Stimulated activated CD4-positive, alpha-beta T cell treated with anti-CD3 and anti-CD28 coated beads, TNF-alpha, amount 100 ng/mL, for 4 hours (primary cell): ENCODE measurements at regions not wholly inside any gene's neighbourhood (a gene's known extent, or its start where the extent isn't known, plus 50 kb on each side); places are given as distances from the start of the nearest gene placed in this dataset.
"Not testable (repeated sequence)": the region's sequence is repeated elsewhere in the genome, so short reads cannot be mapped to it uniquely, and the experiment has no call there.

Source experiments
- DNase-seq, 3 experiments: peaks; one replicate each; pipeline ENCODE4 v3.0.0-alpha.2; 2020; ENCODE audit warnings: low read depth in 3 of 3

- no peak for DNase-seq
These were observed 663.1 kb upstream of the MARCKS start for GRCh38 chr6:113194090-113194489.

DNA sequence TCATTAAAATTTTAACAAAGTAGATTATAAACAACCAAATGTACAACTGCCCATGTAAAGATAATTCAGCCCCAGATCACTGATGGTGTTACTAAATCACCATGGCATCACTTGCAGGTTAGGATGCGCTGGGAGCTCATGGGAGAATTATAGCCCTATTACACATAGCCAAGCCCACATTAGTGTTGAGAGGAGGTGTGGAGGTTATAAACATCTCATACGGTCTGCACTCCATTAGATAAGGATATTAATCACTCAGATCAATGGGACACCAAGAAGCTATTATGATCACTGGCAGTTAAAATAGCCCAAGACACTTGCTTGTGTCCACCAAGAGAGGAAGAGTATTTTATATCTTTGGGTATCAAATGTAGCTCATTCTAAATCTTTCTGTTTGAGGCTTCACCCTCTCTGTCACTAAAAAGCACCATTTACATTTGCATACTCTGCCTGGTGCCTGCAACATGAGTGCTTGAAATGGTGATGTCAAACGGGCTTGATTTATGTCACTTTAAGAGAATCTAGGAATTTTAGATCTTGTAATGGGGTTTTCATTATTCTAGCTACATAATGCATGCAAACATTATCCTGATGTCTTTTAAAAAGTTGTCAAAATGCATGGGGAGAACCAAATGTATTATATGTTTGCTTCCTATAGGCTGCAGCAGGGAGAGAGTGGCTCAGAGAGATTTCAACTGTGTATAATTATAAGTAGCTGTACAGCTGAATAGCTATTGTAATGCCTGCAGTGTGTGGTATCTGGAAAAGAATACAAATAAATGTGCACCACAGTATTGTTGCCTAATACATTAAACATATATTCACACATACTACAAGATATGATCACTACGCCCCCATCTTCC is 654.1 kb upstream of the MARCKS start:
- DNase-seq: no peak

DNA sequence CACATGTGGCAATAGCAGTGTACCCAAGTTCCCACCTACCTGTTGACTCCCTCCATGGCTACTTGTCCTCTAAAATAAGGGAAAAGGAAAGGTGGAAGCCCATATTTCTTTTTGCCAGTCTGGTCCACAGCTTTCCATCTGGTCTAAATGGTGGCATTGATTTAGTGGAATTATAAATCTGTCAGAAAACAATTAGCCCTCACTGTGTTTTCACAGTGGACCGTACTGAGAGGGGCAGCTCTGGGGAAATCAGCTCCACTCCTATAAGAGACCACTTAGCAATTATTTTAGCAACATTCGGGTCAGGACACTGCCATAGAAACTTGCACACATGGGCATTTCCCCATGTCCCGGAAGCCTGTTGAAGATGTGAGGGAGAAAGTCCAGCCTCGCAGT is 653.4 kb upstream of the MARCKS start:
- no peak for DNase-seq

DNA sequence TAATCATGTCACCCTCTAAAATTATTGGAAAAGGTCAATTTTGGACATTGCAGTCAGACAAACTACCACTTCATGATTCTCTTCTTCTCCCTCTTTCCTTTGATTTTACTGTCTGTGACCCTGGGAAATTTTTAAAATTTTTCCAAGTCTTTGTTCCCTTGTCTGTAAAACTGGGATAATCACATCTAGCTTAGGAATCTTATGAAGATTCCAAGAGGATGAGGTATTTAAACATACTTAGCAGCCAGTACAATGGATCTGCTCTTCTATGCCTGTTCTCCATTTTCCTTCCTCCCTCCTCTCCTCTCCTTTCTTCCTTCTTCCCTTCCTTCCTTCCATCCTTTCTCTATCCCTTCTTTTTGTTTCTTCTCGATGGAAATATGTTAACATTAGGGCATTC is 651.6 kb upstream of the MARCKS start:
- DNase-seq: no peak

DNA sequence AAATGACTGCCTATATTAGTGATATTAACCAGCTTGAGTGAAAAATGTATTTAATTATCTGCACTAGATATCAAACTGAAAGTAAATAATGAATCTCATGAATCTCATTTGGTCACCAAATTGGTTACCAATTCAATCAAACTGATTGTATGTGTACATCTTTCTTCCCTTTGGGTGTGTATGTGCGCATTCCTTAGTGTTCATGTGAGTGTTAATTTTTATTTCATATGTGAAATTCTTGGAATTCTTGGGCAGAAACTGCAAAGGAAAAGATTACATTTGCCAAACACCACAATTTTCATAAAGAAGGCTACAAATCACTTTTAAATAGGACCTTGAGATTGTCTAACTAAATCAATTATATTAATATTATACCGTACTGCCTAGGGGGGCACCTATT is 648.4 kb upstream of the MARCKS start:
- DNase-seq: no peak

- DNase-seq: no peak
These were observed 647.8 kb upstream of the MARCKS start for GRCh38 chr6:113209315-113209714.

GRCh38 chr6:113211170-113211569 is 646.0 kb upstream of the MARCKS start:
- DNase-seq: no peak

DNA sequence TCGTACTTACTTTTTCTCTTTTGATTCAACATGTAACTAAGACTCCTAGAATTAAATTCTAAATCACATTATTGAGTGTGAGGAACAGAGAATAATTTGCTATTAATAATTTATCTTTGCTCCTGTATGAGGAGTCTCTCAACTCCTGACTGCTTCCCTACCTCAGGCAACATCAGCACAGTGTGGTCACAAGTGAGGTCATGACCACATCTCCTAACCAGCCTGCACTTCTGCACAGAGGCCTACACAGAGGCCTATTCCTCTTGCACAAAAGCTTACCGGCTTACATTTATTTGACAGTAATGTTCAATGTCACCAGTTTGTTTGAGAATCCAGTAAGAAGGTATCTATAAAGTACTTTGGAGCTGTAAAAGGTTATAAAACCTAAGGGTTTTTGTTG is 637.4 kb upstream of the MARCKS start:
- DNase-seq: no peak

- no peak for DNase-seq
These were observed 636.3 kb upstream of the MARCKS start for GRCh38 chr6:113220832-113221231.

- DNase-seq: no peak
These were observed 635.3 kb upstream of the MARCKS start for GRCh38 chr6:113221850-113222249.

DNA sequence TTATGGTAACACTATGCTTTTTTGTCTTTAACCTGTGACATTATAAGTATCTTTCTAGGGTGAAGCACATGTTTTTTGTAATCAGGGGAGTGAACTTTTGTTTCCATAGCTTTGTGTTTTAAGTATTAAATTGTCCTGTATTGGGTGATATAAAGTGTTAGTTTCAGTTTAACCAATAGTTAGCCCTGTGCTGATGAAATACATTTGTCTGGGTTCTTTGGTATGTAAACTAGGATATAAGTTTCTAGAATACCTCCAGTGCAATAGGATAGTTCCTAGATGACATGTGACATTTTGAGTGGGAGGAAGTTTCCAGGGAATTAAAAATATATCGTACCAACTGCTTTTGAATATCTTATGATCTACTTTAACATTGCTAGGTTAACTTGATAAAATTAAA is 611.0 kb upstream of the MARCKS start:
- no peak for DNase-seq

DNA sequence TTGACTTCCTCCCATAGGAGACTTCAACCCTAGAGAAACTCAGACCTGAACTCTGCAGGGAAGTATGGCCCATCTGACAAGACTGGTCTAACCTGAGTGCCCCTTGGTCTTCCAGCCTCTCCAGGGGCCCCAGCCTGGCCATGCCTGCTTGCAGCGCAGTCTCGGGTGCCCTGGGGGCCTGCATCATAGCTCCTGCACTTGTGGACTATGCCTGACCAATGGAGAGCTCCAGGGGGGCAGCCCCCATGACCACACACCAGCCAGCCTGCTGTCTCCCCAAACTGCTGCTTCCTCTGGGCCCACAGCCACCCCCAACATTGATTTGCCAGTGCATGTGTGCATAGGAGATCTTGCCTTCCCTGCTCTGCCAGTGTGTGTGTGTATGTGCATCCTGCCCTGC is 608.6 kb upstream of the MARCKS start:
- DNase-seq: no peak

- not testable (repeated sequence) for DNase-seq
These were observed 603.0 kb upstream of the MARCKS start for GRCh38 chr6:113254194-113254593.

DNA sequence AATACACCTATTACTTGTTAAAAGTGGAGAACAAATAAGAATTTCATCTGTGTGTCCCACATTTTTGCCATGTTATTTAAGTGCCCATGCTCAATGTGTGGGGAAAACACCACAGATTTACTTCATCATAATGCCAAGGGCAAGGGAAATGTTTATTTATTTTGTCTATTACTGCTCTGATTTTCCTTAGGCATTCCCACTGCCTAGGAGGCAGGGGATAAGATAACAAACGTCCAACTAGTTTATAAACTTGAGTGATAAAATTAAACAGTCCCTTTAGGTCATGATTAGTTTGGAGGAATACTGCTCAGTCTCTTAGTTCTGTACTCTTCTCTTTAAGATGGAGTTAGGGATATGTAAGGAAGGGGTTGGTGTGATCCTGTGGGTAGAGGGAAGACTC is 598.4 kb upstream of the MARCKS start:
- no peak for DNase-seq

DNA sequence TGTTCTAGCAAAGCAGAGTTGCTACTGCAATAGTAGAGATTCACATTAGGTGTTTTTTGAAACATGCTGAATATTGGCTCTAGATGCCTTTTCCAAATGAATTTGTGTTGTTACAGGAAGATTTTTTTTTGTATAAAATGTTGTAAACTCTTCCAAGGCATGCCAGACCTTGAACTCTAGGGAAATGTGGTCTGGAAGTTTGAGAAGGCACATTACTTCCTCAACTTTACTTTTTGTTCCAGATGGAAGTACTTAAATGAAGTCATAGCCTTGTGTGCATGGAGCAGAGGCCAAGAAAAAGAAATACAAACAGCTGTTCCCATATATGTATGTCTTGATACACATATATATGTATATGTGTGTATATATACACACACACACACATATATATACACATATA is 585.7 kb upstream of the MARCKS start:
- DNase-seq: no peak

GRCh38 chr6:113276601-113277000 is 580.5 kb upstream of the MARCKS start:
- no peak for DNase-seq

- DNase-seq: no peak
These were observed 580.0 kb upstream of the MARCKS start for GRCh38 chr6:113277111-113277510.

DNA sequence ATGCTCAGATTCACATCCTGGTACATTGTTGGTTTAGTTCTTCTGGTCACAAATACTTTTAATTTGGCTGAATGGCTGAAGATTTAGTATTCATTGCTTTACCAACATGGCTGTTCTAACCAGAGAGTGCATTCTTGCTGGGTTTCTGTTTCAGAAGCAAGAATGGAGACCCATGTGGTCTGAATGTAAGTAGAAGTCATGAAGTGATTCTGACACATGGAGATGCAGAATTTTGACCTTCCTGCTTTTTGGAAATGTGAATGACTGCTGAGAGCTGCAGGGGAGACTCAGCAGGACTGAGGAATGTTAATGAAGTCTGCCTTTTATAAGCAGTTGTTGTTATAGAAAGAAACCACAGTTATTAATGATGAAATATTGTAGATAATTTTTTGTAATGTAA is 576.1 kb upstream of the MARCKS start:
- no peak for DNase-seq

GRCh38 chr6:113281431-113281830 is 575.7 kb upstream of the MARCKS start:
- no peak for DNase-seq

DNA sequence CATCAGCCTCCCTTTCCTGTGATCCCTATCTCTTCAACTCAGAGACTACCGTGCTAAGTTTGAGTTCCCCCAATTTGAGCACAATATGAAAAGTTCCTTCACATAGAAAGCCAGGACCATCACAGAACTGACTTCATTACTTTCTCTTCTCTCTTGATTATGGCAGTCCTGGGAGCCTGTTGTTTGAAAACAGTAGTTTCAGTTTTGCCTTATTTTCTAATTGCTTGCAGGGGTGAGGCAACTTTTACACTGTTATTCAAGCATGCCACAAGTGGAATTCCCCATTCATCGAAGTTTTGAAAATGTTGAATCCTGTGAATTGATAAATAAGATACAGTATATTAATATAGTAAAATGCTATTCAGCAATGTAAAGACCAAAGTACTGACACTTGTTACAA is 569.7 kb upstream of the MARCKS start:
- DNase-seq: no peak

GRCh38 chr6:113288409-113288808 is 568.7 kb upstream of the MARCKS start:
- DNase-seq: no peak

DNA sequence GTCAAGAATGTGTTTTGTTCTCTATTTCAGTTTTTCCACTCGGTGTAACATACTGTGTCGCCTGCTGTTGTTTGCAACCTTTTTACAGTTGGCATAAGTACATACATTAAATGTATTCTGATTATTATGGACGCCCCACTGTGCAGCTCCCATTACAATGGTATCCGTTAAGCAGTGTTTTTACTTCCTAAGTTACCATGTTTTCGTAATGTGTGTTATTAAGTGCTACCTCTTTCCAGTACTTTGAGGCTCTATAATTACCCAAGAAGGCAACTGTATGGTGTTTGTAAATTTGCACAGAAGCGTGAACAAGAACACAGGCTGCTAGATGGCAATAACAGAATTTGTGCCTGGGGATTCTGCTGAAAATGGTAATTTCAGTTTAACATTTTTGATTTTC is 568.0 kb upstream of the MARCKS start:
- DNase-seq: no peak

DNA sequence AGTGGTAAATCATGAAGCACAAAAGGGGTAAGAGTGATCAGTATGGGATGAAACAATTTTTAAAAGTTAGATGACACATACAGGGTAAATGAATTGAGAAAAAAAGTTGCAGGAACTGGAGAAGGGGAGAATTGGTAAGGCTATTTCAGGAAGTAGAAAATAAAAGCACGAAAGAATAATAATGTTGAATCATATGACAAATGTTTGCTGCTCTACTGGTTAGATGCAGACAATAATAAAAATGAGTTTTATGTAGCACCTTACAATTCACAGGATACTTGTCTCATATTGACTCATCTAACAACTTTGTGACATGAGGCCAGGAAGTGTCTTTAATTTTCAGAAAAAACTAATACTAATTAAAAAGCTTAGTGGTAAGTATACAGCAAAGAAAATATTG is 566.5 kb upstream of the MARCKS start:
- no peak for DNase-seq
